C4-2B (cell line): ENCODE measurements at regions not wholly inside any gene's neighbourhood (a gene's known extent, or its start where the extent isn't known, plus 50 kb on each side); places are given as distances from the start of the nearest gene placed in this dataset.

ENCODE experiments used
- H3K27ac ChIP-seq: fragments of 450-650 bp; 2 replicates; pipeline ENCODE4 v1.5.1; 2017
- ZFX ChIP-seq: fragments of 450-650 bp; IDR thresholded peaks from 2 replicates; pipeline ENCODE4 v1.6.1; 2017
- TF ChIP-seq, protein P1 (sequence below): fragments of 450-650 bp; conservative IDR thresholded peaks from 2 replicates; pipeline ENCODE4 v1.5.1; 2017; ENCODE audit warnings: mild to moderate bottlenecking

DNA sequence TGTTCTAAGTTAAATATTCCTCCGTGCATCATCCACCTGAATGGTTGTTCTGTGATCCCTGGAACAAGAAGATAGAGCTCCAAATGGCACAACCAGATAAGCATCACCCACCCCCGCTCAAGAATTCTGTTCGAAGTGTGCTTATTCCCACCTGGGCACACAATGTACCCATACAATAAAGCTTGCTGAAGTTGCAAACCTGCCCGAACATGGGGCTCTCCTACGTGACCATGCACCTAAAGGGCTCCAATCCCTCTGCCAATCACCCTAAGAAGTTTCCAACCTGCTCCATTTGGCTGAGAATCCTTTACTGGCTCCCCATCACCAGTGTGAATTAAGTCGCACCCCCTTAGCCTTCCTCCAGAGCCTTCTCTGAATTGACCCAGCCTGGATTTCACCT is 1157.4 kb downstream of the TBC1D22A start:
- no peak overlapping the region for H3K27ac ChIP-seq
- TF ChIP-seq ZFX: no peak
- TF ChIP-seq, protein P1, sequence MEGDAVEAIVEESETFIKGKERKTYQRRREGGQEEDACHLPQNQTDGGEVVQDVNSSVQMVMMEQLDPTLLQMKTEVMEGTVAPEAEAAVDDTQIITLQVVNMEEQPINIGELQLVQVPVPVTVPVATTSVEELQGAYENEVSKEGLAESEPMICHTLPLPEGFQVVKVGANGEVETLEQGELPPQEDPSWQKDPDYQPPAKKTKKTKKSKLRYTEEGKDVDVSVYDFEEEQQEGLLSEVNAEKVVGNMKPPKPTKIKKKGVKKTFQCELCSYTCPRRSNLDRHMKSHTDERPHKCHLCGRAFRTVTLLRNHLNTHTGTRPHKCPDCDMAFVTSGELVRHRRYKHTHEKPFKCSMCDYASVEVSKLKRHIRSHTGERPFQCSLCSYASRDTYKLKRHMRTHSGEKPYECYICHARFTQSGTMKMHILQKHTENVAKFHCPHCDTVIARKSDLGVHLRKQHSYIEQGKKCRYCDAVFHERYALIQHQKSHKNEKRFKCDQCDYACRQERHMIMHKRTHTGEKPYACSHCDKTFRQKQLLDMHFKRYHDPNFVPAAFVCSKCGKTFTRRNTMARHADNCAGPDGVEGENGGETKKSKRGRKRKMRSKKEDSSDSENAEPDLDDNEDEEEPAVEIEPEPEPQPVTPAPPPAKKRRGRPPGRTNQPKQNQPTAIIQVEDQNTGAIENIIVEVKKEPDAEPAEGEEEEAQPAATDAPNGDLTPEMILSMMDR: no peak

DNA sequence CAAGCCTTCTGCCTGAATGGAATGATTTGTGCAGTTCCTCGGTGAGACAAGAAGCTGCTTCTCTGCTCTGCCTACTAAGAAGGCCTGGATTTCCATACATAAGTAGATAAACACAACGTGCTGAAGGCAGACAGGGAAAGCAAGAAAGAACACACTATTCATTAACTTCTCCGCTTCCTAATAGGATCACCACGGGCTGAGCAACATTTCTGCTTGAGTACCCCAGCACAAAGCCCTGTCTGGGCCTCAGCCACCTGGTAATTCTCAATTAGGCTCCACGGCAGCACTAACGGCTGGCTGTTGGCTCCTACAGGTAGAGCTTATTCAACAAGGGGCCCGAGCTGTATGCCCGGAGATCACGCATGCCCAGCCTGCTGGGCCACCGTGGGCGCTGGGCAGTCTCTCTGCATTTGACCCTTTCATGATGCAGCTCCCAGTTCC is 1156.6 kb downstream of the TBC1D22A start:
- TF ChIP-seq ZFX: no peak
- TF ChIP-seq, protein P1: no peak
- no peak overlapping the region for H3K27ac ChIP-seq

DNA sequence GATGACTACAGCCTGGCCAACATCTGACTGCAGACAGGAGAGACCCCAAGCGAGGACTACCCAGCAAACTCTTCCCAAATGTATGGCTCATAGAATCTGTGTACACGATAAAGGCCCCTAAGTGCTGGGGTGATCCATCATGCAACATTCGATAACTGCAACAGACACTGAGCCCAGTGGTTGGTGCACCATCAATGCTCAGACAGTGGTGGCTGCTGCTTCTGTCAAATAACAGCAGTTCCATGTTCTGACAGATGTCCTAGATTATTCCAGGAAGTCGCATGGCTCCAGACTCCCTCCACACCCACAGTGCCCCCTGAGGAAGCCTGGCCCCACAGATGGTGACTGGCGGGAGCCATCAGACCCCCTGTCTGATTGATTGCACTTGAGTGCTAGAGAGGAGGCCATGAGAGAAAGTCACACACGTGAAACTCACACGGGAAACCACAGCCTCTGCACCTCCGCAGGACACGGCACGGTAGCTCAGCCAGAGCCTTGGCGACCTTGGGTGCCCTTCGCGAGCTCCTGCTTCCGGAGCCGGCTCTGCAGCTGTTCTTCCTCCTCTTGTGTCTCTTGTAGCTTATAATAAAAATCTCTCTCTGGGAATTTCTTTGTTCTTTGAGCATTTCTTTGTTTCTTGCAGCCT is 1155.9 kb downstream of the TBC1D22A start:
- no peak for TF ChIP-seq ZFX
- TF ChIP-seq, protein P1: no peak
- no peak overlapping the region for H3K27ac ChIP-seq

DNA sequence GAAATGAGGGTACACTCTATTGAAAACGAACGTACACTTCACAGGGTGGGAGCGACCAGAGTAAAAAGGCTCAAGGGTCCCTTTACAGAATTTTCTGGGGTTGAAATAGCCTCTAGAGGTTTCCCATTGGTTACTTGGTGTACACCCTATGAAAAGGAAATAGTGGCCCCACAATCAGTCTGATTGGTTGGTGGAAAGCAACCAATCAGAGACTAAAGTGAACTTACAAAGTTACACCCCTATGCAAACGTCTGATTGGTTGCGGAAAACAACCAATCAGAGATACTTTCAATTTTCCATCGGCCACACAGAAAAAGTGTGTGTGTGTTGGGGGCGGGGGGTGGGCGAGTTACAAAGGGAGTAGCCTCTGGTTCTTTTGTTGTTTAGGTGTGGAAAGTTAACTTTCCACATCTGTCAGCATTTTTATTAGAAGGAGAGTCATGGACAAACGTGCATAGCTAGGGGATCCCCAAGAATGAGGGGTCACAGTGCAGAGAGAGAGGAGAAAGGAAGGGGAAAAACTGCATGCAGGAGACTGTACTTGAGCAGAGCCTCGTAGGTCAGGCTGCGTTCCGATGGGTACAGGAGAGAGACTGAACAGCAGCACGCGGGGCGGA is 1152.1 kb downstream of the TBC1D22A start:
- H3K27ac ChIP-seq: no peak overlapping the region
- TF ChIP-seq, protein P1: no peak
- no peak for TF ChIP-seq ZFX

DNA sequence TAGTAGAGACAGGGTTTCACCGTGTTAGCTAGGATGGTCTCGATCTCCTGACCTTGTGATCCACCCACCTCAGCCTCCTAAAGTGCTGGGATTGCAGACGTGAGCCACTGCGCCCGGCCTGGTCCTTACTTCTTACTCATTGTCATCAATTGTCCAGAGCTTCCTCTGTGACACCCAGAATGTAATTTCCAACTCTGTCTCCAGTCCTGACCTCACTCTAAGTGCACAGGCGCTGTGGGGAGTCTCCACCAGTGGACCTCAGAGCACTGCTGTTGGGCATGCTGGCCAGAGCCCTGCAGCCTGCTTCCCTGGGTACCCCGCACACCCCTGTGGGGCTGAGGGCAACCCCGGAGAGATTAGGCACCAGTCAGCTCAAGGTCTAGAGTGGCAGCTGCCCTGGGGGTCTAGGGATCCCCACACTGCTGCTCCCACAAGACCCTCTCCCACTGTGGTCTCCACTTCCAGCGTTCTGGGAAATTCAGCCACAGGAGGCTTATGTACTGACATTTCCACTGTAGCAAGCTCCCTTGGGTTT is 1140.3 kb downstream of the TBC1D22A start:
- TF ChIP-seq, protein P1: no peak
- no peak for TF ChIP-seq ZFX
- H3K27ac ChIP-seq: no peak overlapping the region

DNA sequence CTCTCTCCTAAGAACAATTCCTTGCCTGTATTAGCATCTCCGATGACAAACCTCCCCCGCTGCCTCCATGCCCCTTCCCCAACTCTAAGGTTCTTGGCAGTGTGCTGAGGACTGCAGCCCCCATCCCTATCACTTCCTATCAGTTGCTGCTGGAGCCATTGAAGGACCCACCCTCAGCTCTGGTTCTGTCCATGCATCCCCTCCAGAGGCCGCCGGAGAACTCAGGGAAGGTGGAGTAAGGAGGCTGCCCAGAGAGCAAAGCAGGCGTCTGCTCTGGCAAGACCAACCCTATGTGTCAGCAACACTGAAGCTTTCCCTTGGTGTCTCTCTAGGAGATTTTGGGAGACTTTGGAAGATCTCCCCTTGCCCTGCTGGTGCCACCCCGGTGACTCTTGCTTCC is 1139.5 kb downstream of the TBC1D22A start:
- TF ChIP-seq ZFX: no peak
- TF ChIP-seq, protein P1: no peak
- no peak overlapping the region for H3K27ac ChIP-seq

DNA sequence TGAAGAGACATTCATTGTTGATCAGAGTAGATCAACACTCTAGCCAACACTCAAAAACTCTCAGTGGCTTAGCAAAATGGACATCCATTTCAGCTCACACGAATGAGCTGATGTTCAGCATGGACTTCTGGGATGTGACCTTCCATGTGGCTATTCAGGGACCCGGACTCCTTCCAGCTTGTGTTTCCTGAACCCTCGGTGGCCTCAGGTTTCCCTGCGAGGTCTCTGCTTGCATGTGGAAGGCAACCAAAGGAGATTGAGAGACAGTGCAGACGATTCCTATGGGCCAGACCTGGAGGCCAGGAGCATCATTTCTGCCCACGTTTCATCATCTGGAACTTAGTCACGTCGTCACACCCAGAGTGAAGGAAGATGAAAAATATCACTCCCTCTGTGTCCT is 1137.4 kb downstream of the TBC1D22A start:
- H3K27ac ChIP-seq: no peak overlapping the region
- TF ChIP-seq ZFX: no peak
- TF ChIP-seq, protein P1: no peak
